Superior temporal gyrus (tissue), 1 donor: ENCODE measurements at regions not wholly inside any gene's neighbourhood (a gene's known extent, or its start where the extent isn't known, plus 50 kb on each side); places are given as distances from the start of the nearest gene placed in this dataset.

Experiments used
- DNase-seq: peaks from one replicate; pipeline ENCODE4 v3.0.0-alpha.2; 2016; ENCODE audit errors: extremely low spot score

DNA sequence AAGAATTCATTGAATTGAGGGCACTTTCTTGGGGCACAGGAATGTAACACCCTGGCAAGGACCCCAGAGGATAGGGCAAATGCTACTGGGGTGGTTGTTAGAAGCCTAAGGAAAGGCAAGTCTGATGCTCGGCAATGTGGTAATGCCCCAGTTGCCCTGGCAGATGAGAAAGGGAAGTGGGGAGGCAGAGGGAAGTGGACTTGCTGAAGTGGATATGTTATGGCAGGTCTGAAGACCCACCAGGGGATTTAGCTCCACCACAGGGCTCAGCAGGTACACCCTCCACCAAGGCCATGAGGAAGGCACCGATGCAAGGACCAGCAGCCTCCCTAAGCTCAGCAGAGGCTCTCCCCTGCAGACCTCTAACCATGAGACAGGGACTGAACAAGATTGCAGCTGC lies 184.8 kb downstream of the IRX5 start:
- DNase-seq = no peak

DNA sequence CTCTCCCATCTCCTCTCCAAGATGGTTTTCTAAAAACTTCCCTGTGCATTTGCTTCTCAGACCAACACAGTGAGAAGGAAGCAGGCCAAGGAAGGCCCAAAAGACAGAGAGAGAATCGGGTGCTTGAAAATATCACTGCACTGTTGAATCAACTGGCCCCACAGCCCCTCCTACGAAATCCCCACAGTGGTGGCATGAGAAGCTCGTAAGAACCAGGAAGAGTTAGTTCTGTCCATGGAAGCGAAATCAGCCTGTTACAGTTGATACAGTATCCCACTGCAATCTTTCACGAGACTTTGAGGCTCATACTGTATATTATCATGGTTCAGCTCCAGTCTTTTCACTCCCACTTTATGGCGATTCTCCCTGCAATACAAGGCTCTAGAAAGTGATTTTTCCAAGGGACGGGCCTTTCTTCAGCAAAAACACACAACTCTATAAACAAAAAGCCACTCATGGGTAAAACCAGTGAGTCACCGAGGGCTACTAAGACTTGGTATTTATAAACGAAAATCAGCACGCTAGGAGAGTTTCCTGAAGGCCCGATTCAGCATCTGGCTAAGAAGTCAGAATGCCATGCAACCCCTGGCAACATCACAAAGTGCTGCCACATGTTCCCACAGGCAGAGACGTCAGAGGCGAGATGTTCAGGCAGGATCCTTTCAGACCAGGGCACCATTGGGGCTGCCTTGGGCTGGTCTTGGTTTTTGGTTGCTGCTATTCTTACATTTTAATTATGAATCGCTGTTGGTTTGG lies 185.7 kb downstream of the IRX5 start:
- DNase-seq = no peak

DNA sequence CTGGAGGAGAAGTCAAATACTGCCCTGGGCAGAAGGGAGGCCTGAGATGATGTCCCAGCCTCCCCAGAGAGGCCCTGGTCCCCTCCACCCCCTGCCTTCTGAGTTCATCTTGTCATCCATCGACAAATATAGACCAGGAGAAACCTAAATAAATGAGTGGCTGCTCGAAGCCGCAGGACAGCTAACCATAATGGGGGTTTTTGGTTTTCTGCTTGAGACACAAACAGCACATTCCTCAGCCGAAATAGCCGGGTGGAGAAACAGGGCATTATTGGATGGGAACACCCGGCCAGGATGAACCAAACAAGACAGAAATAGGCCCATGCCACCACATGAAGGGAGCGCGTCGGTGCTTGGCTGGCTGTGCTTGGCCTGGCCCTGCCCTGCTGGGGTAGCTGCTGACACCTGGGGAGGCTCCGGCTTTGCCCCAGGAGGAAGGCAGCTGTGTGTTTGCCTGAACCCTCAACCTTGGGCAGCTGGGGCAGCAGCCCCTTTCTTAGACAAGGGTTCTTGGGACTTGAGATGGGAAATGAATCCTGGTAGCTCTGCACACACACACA lies 188.1 kb downstream of the IRX5 start:
- DNase-seq = no peak

DNA sequence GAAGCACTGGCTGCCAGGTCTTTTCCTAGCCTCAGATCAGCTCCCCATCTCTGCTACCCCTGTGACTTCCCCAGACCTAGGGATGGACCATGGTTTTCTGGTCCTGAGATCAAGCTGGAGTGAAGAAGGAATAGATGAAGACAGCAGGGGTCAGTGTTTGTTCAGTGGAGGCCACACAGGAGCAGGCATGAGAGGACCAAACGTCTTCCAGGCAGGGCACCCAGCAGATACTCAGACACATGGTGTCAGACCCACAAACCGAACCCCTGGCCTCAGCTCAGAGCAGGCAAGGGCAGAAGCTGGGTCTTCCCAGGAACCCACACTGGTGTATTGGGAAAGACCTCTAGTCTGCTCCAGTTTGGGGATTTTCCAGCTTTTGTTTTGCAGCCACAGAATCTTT lies 189.7 kb downstream of the IRX5 start:
- no peak for DNase-seq

DNA sequence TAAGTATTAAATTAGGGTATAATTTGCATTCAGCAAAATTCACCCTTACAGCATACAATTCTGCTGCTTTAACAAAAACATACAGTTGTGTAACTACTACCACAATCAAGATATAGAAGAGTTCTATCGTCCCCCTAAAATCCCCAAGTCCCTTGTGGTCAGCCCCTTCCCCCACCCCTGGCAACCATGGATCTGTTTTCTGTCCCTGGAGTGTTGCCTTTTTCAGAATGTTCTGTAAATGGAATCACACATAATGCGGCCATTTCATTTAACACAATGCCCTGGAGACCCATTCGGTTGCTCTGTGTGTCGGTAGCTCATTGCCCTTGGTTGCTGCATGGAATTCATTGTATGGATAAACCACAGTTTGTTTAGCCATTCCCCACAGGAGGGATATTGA lies 190.2 kb downstream of the IRX5 start:
- DNase-seq = no peak

DNA sequence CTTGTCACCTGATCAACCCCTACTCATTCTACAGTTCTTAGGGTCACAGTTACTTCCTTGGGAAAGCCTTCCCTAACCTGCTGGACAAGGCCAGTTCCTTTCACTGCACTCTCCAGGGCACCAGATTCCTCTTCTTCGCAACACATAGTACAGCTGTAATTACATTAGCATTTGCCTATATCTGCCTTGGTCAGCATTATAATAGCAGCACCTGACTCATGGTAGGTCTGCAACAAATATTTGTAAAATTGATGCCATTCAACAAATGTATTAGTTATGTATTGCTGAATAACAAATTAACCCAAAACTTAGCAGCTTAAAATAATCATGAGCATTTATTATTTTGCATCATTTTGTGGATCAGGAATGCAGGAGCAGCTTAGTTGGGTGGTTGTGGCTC lies 193.0 kb downstream of the IRX5 start:
- no peak for DNase-seq

DNA sequence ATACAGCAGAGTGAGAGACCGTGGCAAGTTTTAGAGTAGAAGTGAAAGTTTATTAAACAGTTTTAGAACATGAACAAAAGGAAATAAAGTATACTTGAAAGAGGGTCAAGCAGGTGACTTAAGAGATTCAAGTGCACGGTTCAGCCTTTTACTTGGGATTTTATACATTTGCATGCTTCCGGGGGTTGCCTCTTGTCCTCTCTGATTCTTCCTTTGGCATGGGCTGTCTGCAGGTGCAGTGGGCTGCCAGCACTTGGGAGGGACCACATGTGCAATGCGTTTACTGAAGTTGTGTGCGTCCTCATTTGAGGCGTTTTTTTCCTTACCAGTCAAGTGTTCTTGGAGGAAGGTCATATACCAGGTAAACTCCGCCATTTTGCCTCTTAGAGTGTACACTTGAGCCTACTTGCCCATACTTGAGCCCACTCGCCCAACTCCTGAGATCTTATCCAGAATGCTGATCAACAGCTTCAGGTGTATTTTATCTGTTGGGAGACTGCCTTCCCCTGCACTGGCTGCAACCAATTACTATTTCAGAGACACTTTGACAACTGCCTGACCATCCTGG lies 195.2 kb downstream of the IRX5 start:
- no peak for DNase-seq

DNA sequence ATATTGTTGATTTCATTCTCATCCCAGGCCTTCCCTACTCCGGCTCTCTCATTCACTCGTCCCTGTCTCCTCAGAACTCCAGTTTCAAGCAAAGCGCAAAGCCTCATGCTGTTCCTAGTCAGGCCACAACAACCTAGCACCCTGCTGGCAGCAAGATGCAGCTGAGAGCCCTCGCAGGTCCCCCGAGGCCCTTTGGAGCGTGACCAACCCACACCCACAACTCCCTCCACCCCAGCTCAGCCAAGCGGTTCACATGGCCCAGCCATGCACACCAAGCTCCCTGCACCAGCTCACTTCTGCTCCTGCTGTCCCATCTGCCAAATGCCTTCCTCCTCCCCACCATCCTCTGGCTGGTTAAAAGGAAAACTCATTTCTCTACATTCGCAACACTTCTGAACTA lies 195.8 kb downstream of the IRX5 start:
- no peak for DNase-seq

DNA sequence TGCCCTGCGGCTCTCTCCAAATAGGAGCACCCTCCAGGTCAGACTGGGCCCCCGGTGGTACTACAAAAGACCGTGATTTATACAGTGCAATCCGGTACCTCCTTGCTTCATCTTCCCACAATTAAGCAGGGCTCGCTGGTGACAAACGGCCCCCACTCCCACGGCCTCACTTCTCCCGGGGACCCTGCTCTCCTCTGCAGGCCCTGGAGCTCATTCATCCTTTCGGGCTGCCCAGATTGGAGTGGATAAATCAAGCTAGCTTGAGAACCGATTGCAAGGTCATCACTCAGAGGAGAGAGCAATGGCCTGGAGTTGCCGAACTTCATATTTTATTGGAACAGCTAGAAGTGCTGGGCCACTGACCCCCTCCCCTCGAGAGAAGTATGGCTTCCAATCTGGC lies 193.5 kb upstream of the IRX6 start:
- DNase-seq = no peak

DNA sequence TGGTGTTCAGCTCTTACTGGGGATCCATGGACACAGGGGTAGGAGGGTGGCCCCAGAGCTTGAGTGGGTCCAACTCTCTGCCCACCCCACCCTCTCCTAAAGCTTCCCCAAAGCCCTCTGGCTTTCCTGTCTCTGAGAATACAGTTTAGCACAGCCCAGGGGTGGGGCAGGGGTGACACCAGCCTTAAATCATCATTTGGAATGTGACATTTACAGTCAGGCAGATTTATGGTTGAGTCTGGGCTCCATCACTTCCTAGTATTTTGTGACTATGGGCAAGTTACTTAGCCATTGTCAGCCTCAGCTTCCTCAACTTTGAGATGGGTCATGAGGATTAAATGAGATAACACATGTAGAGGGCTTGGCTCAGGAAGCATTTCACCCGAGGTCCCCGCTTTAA lies 193.1 kb upstream of the IRX6 start:
- DNase-seq = no peak

DNA sequence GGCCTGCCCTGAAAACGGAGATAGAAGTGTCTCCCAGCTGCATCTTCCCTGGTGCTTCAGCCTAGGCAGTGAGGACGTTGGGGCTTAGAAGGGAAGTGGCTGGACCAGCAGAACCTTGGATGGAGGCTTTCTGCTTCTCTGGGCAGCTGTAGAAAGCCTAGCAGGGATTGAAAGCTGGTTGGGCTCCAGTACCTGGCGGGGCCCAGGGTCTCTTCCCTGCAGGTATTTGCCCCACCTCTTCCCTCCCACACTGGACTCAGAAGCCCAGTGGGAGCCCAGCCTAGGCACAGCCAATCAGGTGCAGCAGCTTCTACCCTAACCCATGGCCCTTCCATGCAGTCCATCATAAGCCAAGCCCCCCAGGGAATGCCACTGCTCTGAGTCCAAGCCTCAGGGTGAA lies 190.3 kb upstream of the IRX6 start:
- DNase-seq = no peak

DNA sequence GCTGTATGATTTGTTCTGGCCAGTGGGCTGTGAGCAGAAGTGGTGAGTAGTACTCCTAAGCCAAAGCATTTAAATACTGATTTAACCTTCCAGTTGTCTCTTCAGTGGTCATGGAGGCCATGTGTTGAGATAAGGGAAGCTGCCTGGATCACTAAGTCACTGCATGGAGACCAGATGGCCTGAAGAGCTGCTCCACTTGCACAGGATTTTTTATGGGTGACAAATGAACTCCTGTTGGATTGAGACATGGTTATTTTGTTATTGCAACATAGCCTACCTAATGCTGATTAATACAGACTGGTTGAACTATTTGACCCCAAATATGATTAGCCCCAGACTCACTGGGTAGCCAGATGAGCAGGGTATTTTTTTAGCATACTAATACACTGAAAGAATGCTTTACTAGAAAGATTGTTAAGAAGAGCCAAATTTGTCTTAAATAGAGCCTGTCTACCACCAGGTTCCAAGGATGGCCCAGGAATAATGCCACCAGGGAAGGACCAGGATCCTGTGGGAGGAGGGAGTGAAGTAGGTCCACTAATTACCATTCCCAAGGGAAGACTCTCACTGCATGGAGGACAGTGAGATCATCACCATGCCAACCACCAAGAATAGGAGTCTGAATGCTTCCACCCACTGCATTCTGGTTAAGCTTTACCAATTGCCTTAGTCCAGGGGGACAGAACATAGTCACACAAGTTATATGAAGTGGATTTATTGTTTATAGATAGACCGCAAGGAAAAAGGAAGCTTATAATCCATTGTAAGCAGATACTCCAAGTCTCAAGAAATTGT lies 187.4 kb upstream of the IRX6 start:
- no peak for DNase-seq

DNA sequence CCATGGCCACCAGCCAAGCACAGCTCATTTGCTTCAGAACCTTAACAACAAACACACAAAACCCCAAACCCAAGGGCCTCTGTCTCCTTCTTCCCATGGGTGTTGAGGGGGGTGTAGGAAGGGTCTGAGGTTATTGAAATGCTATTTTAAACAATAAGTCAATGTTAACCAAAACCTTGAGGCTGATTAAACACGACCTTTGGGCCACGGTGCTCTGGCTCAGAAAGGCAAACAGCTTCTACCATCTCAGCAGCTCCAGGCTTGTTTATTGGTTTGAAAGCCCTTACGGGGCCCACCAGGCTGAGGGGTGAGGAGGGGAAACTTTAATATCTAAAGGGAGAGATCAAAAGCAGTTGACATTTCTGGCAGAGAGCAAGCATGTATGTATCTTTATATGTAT lies 185.7 kb upstream of the IRX6 start:
- DNase-seq = no peak

DNA sequence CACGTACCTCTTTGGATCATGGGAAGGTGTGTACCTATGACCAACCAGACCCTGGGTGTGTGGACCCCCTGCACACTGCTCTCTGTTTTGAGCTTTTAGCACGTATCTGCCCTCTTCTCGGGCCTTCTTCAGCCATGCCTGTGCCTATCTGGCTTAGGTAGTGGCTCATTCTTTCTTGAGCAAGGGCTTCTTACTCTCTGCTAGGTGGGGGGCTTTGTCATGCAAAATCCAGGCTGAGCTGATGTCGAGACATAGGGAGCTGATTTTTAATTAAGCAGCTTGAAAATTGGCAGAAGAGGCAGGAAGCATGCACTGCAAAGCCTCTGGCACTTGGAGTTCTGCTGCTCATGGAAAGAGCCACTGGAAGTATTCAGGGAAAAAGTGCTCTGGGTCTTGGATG lies 181.6 kb upstream of the IRX6 start:
- DNase-seq = no peak

DNA sequence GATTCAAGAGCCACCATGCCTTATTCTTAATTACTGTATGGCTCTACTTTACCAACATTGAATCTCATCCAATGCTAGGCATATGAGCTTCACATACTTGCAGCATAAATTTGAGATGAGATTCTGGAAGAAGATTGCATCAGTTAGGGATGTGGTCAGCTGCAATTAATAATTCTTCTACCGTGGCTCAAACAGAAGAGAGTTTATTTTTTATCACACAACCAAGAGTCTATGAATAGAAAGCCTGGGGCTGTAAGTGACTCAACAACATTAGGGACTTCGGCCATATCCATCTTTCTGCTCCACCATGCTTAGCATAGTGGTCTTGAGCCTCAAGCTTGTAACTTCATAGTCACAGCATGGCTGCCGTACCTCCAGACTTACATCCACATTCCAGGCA lies 179.4 kb upstream of the IRX6 start:
- DNase-seq = no peak

DNA sequence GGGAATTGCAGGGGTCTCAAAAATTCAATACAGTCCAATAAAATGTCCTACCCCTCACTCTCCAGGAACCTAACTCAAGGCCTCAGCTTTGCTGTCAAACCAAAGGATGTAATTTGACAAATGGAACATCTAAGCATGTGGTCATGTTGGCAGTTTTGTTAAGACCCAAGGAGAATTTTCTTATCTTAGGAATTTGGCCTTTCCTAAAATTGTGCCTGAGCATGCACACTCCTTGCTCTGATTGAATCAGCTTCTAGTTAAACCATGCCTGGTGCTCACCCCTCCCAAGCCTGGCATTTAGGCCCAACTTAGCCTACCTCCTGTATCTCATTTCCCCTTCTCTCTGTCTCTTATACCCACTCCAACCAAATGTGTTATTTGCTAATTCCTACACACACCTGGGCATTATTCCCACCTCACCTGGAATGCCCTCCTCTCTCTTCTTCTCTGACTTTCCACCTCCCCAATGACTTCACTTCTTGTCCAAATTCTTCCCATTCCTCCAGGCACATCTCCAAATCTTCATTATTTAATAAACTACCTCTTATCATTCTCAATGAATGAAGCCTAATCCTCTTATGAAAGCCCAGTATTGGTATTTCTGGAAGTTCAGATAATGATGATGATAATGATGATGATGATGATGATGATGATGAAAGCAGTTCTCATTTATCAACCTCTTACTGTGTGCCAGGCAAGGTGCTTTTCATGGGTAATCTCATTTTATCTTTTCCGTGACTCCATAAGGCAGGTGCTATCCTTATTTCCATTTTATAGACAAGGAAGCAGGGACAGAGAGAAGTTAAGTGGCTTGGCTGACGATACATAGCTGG lies 178.0 kb upstream of the IRX6 start:
- no peak for DNase-seq

DNA sequence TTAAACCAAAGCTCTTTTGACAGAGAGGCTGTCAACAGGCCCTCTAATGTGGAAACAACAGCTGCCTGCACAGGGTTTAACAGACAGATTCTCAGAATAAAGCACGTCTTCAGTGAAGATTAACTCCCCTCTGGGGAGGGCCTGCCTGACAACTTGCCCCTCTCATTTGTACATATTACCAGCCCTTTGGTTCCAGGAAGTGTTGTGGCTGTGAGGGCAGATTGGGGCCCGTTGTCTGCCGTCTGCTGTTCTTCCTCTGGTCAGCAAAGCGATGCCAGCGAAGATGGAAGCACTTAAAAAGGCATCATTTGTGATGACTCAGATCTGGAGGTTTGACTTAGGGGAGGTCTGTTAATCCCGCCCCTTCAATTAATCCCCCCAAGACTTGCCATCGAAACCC lies 177.0 kb upstream of the IRX6 start:
- DNase-seq = no peak

DNA sequence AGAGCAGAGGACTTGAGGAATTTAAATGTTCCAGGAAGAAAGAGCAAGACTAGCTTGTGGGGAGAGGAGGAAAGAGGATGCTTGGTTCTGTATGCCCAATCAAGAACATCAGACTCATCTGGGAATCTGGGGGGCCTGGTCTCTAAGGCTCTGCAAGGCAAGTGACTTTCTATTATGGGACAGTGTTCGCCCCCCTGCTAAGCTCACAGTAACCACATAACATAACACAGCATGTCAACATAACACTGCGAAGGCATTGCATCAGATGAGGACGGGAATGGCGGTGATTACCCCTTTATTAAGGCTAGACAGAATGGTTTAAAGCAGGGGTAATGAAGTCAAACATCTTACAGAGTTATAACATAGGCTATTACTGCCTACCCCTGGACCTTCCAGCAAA lies 176.6 kb upstream of the IRX6 start:
- no peak for DNase-seq

DNA sequence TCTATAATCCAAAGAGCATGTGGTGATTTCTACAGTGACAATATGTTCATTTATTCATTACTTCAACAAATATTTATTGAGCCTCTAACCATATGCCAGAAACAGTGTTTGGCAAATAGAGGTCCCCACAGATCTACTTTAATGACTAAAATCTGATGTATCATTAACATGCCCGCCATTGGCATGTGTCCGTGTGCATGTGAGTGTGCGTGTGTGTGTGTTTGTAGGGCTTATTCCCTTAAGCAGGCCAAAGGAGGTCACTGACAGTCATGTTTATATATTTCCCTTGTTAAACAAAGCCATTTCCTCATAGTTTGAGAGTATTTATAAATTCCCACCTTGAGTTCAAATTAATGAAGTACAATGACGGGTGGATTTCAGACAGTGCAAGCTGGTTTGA lies 174.4 kb upstream of the IRX6 start:
- DNase-seq = no peak

DNA sequence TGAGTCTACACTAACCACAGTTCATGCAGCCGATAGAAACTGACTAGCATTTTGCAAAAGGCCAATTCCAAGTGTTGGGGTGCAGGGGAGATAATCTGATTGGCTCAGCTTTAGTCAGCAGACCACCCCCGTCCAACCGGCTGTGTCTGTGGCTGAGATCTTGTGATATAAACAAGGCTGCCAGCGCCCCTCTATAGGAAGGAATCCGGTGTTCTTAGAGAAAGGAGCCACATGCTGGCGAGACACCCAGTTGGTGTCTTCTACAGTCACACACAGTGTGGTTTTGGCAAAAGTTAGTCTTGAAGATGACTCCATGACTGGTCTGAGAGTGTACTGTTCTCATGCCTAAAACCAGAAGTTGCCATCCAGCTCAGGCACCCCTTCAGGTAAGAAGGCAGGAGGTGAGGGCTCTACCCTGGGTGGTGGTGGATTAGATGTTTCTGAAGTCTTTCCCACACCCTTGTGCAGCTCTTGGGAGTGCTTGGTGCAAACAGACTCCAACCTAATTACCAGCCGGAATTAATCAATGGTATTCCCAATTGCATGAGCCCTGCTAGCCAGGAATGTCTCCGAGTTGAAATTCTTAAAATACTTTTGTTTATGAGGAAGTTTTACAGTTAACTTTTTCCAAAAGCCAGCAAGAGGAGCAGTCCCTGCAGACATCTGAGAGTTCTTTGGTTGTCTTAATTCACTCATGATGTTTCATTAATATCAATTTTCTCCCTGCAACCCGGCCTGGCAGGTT lies 172.3 kb upstream of the IRX6 start:
- no peak for DNase-seq

DNA sequence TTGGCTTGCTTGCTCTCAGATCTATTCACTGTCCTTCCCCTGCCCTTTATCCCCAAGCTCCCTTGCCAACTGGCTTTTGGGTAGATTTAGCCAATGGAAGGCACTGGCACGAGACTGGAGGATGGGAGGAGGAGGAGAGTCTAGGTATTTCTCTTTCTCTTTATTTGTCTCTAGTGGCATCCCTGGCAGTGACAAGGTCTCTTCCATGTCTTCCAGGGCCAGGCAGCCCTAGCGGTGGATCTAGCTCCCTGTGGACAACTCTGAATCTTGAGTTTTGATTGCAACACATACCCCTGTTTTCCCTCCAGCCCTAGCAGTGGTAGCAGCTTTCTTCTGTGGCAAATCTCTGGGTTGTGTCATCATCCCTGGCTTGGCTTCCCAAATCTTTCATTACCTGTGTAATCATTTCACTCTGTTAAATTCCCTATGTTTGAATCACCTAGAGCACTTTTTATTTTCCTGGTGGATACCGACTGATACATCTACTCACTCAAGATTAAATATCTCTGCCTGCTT lies 171.1 kb upstream of the IRX6 start:
- DNase-seq = no peak
